GM23248 (cell line): ENCODE measurements at regions not wholly inside any gene's neighbourhood (a gene's known extent, or its start where the extent isn't known, plus 50 kb on each side); places are given as distances from the start of the nearest gene placed in this dataset.

ENCODE experiments used
- EZH2 ChIP-seq: fragments of 200-600 bp; sonication (generic); IDR thresholded peaks from 2 replicates; pipeline ENCODE4 v1.6.1; 2018; ENCODE audit warnings: antibody characterized with exemption, mild to moderate bottlenecking; ENCODE audit not compliant: insufficient read depth, poor library complexity, severe bottlenecking
- EZH2phosphoT487 ChIP-seq: fragments of 200-600 bp; sonication (generic); IDR thresholded peaks from 2 replicates; pipeline ENCODE4 v1.6.1; 2018; ENCODE audit warnings: antibody characterized with exemption, moderate library complexity, mild to moderate bottlenecking, low read depth; ENCODE audit not compliant: insufficient read depth

- no peak for TF ChIP-seq EZH2
- TF ChIP-seq EZH2phosphoT487, result no peak
Observed at GRCh38 chr11:32485733-32486132, 50.4 kb upstream of the WT1 start.
